ENCODE measurements at regions not wholly inside any gene's neighbourhood (a gene's known extent, or its start where the extent isn't known, plus 50 kb on each side); places are given as distances from the start of the nearest gene placed in this dataset.

- TF ChIP-seq POLR2AphosphoS5 (IDR thresholded peaks at IDR 0.05) (no peak), POLR2A (IDR thresholded peaks at IDR 0.05) (no peak)
- TF ChIP-seq, protein P1, sequence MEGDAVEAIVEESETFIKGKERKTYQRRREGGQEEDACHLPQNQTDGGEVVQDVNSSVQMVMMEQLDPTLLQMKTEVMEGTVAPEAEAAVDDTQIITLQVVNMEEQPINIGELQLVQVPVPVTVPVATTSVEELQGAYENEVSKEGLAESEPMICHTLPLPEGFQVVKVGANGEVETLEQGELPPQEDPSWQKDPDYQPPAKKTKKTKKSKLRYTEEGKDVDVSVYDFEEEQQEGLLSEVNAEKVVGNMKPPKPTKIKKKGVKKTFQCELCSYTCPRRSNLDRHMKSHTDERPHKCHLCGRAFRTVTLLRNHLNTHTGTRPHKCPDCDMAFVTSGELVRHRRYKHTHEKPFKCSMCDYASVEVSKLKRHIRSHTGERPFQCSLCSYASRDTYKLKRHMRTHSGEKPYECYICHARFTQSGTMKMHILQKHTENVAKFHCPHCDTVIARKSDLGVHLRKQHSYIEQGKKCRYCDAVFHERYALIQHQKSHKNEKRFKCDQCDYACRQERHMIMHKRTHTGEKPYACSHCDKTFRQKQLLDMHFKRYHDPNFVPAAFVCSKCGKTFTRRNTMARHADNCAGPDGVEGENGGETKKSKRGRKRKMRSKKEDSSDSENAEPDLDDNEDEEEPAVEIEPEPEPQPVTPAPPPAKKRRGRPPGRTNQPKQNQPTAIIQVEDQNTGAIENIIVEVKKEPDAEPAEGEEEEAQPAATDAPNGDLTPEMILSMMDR (IDR thresholded peaks at IDR 0.05), result no peak
Observed at GRCh38 chr6:78400076-78400475, 467.3 kb upstream of the IRAK1BP1 start.

All from transverse colon (tissue), 4 donors.